LoVo (cell line): ENCODE measurements at regions not wholly inside any gene's neighbourhood (a gene's known extent, or its start where the extent isn't known, plus 50 kb on each side); places are given as distances from the start of the nearest gene placed in this dataset.

Experiments used
- DNase-seq: peaks from one replicate; pipeline ENCODE4 v3.0.0-alpha.2; 2016; ENCODE audit warnings: low spot score

GRCh38 chr1:229112832-229113548, 157.9 kb upstream of the RAB4A start:
- no peak for DNase-seq

- no peak for DNase-seq
These were observed 156.6 kb upstream of the RAB4A start for GRCh38 chr1:229114315-229114714.

DNA sequence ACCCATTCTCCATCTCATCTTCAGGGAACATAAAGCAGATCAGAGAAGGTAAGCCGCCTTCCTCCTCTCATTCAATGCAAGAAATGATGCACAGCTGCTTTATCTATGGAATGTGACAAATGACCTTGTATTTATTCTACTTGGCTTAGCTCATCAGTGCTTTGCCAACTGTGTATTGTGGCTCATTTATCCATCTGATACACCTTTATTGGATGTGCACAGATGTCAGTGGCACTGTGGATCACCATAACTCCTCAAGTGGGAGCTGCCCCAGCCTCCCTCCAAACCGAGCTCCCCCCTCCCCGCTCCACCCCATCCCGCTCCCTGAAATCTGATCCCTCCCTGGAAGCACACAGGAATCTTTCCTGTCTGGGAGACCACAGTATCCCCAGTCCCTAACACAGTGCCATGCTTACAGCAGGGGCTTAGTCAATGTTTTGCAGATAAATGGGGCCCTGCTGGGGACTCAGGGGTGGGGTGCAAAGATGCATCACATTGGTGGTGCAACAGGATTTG, 156.0 kb upstream of the RAB4A start:
- DNase-seq, result no peak

DNA sequence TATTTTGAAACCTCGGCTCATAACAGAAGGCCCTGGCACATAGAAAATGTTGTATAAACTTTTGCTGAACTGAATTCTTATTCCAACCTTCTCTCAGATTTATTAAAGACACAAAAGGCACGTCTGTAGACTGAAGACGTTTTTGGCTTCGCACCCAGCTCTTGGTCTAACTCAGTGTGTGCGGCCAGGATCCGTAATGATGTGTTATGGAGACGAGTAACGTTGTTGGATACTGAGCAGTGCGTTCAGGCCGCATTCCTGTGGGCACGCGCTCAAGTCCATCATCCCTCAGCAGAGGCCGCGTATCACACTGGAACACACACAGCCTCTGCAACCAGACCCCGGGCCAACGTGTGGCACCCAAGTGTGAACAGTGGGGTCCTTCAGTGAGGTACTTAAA, 154.8 kb upstream of the RAB4A start:
- no peak for DNase-seq

- peak; percentile 74 for DNase-seq
These were observed 153.1 kb upstream of the RAB4A start for GRCh38 chr1:229117664-229118300.

- no peak for DNase-seq
These were observed 152.3 kb upstream of the RAB4A start for GRCh38 chr1:229118477-229119061.

DNA sequence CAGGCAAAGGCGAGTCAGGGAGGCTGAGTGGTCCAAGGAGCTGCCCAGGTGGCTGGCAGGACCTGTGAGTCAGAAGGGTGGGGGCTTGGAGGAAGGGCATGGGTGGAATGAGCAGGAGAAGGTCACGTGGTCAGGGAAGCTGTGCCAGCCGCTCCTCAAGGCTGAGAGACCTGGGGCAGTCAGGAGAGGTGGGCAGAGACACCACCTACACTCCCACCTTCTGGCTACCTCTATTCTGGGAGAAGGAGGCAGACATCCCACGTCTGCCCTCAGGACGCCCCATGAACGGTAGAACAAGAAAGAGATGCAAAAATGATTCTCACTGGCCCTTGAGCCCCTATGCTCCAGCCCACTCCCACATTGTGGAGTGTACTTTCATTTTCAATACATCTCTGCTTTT, 151.8 kb upstream of the RAB4A start:
- DNase-seq, result peak; percentile 60

- no peak for DNase-seq
These were observed 151.0 kb upstream of the RAB4A start for GRCh38 chr1:229119876-229120275.

DNA sequence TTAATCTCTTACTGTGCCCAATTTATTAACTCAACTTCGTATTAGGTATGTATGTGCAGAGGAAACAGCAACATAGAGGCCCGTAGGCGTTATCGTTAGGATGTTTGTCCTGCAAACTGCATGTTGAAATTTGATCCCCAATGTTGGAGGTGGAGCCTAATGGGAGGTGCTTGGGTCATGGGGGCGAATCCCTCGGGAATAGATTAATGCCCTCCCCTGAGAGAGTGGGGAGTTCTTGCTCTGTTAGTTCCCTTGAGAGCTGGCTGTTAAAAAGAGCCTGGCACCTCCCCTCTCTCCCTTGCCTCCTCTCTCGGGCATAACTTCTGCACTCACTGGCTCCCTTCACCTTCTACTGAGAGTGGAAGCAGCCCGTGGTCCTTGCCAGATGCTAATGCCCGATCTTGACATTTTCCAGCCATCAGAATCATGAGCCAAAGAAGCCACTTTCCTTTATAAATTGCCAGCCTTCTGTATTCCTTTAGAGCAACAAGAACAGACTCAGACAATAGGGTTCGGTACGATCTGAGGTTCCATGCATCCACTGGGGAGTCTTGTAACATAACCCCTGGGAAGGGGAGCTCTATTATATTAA, 149.0 kb upstream of the RAB4A start:
- no peak for DNase-seq

GRCh38 chr1:229122606-229123005, 148.3 kb upstream of the RAB4A start:
- DNase-seq, result no peak

- no peak for DNase-seq
These were observed 146.8 kb upstream of the RAB4A start for GRCh38 chr1:229124116-229124515.

DNA sequence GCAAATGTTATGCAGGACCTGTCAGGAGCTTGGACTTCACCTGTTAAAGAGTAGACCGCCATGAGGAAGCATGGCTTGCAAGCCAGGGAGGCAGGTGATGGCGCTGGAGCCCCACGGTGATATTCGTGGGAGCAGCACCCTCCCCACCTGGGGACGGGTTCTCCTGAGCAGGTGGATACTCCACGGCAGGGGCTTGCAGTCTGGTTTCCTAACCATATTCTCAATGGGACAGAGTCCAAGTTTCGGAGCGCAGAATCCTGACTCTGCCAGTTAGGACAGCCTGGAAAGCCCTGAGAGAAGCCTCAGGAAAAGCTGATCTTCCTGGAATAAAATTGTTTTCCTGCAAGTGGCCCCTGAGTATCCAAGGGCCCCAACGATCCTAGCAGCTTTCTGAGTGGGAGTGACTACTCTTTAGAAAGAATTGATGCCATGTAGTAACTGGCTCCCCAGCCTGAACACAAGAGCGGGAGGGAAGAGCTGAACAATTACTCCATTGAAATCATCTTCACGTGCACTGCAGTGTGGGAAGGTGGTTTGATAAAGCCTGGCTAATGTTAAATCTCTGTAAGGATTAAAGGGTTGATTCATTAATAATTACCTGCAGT, 146.3 kb upstream of the RAB4A start:
- DNase-seq, result no peak

- DNase-seq, result no peak
These were observed 143.6 kb upstream of the RAB4A start for GRCh38 chr1:229127301-229127700.

- no peak for DNase-seq
These were observed 142.8 kb upstream of the RAB4A start for GRCh38 chr1:229128066-229128608.

DNA sequence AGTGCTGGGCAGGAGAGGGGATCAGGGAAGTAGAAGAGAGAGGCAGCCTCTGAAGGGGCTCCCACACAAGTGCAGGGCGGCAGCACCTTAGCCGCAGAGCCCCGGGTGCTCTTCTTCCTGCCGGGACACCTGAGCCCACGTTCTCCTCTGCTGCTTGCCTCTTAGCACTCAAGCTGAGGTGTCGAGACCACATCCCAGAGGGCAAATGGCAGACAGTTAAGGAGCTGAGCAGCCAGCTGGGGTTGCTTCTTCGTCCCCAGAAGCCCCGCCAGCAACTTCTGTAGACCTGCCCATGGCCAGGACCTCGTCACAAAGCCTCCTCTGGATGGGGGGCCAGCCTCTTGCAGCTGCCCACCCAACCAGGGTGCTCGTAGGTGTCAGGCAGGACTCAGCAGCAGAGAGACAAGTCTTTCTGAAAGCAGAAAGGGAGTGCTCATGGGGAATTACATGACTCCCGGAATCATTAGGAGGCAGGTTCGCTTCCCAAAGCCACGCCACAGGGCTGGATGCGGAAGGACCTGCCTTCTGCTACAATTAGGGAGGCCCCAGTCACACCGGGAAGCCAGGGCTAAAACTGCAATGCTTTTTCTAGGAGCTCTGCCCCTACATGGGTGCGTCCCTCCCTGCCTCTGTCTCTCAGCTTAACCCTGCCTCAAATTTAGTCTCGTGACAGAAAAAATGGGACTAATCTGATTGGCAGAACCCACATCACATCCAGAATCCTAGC, 141.4 kb upstream of the RAB4A start:
- no peak for DNase-seq

DNA sequence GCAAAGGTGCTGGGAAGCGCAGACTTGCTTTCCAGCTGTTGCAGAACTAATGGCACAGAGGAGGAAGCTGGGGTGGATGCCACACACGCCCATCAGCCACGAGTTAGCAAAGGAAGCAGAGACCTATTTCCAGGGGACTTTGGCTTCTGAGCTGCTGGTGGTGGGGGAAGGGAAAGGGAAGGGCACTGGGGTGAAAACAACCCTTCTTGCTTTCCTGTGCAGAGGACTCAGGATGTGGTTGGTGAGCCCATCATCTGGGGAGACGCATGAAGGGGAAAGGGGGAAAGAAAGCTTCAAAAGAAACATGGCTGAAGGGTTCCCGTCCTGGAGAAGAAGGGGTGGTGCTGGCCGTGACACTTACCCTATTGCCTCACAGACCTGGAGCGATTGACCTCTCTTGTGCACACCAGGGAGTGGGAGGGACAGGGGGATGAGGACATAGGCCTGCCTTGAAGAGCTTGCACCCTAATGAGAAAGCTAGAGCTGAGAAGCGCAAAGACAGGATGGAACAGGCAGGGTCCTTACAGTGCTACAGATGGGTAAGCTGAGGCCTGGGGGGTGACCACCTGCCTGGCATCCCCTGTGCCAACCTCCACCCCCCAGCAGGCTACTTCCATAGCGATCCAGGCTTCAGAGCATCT, 140.8 kb upstream of the RAB4A start:
- DNase-seq, result no peak

GRCh38 chr1:229131243-229132105, 139.4 kb upstream of the RAB4A start:
- peak; percentile 35 for DNase-seq

GRCh38 chr1:229132106-229132443, 138.8 kb upstream of the RAB4A start:
- no peak for DNase-seq

DNA sequence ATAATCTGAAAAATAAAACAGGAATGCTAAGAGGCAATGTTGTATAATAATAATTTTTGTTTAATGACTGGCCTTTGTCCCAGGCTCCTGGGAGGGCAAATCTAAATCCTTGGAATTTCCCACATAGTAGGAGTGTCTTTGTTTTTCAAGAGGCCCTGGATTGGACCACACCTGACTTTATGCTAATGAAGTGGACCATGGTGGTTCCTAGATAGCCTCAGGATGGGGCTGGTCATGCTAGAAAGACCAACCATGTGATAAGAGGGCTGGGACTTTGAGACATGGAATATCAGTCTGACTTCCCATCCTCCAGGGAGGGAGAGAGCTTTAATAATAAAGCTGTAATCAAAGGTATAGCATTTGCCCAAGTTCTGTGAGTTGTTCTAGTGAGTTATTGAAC, 138.2 kb upstream of the RAB4A start:
- no peak for DNase-seq

GRCh38 chr1:229133151-229133550, 137.8 kb upstream of the RAB4A start:
- peak; percentile 9 for DNase-seq
